SK-N-SH (cell line): ENCODE measurements at regions not wholly inside any gene's neighbourhood (a gene's known extent, or its start where the extent isn't known, plus 50 kb on each side); places are given as distances from the start of the nearest gene placed in this dataset.

Experiments used
- CTCF ChIA-PET: fragments of 300-600, 350-600 bp; formaldehyde crosslinking; extraction: SDS; loops from one replicate; lab custom pipeline; 2021; lab: Yijun Ruan, JAX
- POLR2A ChIA-PET: fragments of 350-600 bp; sonication (Branson Sonifier 250); formaldehyde crosslinking; extraction: SDS; loops from one replicate; lab custom pipeline; 2020; ENCODE audit warnings: antibody characterized with exemption, inconsistent platforms; lab: Yijun Ruan, JAX
- DNase-seq: peaks from one replicate; pipeline ENCODE4 v3.0.0; 2012
- H2AFZ ChIP-seq: fragments of 200-600 bp; sonication (generic); 2 replicates; pipeline ENCODE4 v1.8.1; 2016; ENCODE audit warnings: antibody characterized with exemption, mild to moderate bottlenecking, low read depth
- H3F3A ChIP-seq: fragments of 200-600 bp; sonication (generic); replicated peaks from 2 replicates; pipeline ENCODE3; 2016; ENCODE audit warnings: antibody characterized with exemption, mild to moderate bottlenecking; ENCODE audit not compliant: insufficient read depth
- H3K27ac ChIP-seq, 2 experiments: fragments of 200-500 bp in 1 of 2; fragments of 200-600 bp in 1 of 2; sonication (Bioruptor generic) in 1 of 2; sonication (generic), shearing (Covaris generic) in 1 of 2; 2 replicates each; pipeline versions ENCODE4 v1.5.1 to v1.6.1; 2014 to 2016; ENCODE audit warnings: low read depth in 2 of 2, inconsistent platforms in 1 of 2, low read length in 1 of 2, mild to moderate bottlenecking in 1 of 2, mixed read lengths in 1 of 2
- H3K27me3 ChIP-seq: fragments of 200-600 bp; sonication (generic), shearing (Covaris generic); 2 replicates; pipeline ENCODE4 v1.6.1; 2016; ENCODE audit warnings: mixed run types; ENCODE audit not compliant: insufficient read depth
- H3K36me3 ChIP-seq, 2 experiments: fragments of 200-500 bp in 1 of 2; fragments of 200-600 bp in 1 of 2; sonication (Bioruptor generic) in 1 of 2; sonication (generic) in 1 of 2; replicated peaks in 1 of 2; 2 replicates each; pipeline versions ENCODE3 to v1.5.1; 2014 to 2016; ENCODE audit warnings: low read length in 1 of 2, mild to moderate bottlenecking in 1 of 2; ENCODE audit not compliant: insufficient read depth in 2 of 2, control insufficient read depth in 1 of 2
- H3K4me1 ChIP-seq, 2 experiments: fragments of 200-500 bp in 1 of 2; fragments of 200-600 bp in 1 of 2; sonication (Bioruptor generic) in 1 of 2; sonication (generic), shearing (Covaris generic) in 1 of 2; 2 replicates each; pipeline versions ENCODE4 v1.5.1 to v1.6.1; 2014 to 2016; ENCODE audit warnings: low read depth in 1 of 2, low read length in 1 of 2, mixed run types in 1 of 2; ENCODE audit not compliant: insufficient read depth in 2 of 2, control insufficient read depth in 1 of 2
- H3K4me2 ChIP-seq: fragments of 200-600 bp; sonication (generic), shearing (Covaris generic); 2 replicates; pipeline ENCODE4 v1.6.1; 2017; ENCODE audit warnings: mixed run types
- H3K4me3 ChIP-seq, 2 experiments: fragments of 200-500 bp in 1 of 2; fragments of 200-600 bp in 1 of 2; sonication (Bioruptor generic) in 1 of 2; sonication (generic), shearing (Covaris generic) in 1 of 2; 2 replicates each; pipeline versions ENCODE4 v1.5.1 to v1.8.1; 2014 to 2016; ENCODE audit warnings: low read depth in 2 of 2, inconsistent platforms in 1 of 2, low read length in 1 of 2, mild to moderate bottlenecking in 1 of 2, mixed read lengths in 1 of 2, moderate library complexity in 1 of 2
- H3K79me2 ChIP-seq: fragments of 200-600 bp; sonication (generic); 2 replicates; pipeline ENCODE4 v1.8.1; 2017; ENCODE audit warnings: mild to moderate bottlenecking; ENCODE audit not compliant: insufficient read depth
- H3K9ac ChIP-seq: fragments of 200-600 bp; sonication (generic); 2 replicates; pipeline ENCODE4 v1.6.1; 2017; ENCODE audit warnings: mixed run types
- H3K9me2 ChIP-seq: fragments of 200-600 bp; sonication (generic); 2 replicates; pipeline ENCODE4 v1.6.1; 2017; ENCODE audit warnings: mixed run types
- H3K9me3 ChIP-seq: fragments of 200-600 bp; sonication (generic); 2 replicates; pipeline ENCODE4 v1.6.1; 2017; ENCODE audit warnings: mixed run types, mild to moderate bottlenecking, moderate library complexity
- H4K20me1 ChIP-seq: fragments of 200-600 bp; sonication (generic); 2 replicates; pipeline ENCODE4 v1.6.1; 2017; ENCODE audit warnings: mild to moderate bottlenecking, mixed run types; ENCODE audit not compliant: insufficient read depth
- CHD2 ChIP-seq: fragments of 150-350 bp; IDR thresholded peaks from 2 replicates; pipeline ENCODE4 v1.6.1; 2018; ENCODE audit warnings: low read length; ENCODE audit not compliant: partially characterized antibody
- ELF1 ChIP-seq: IDR thresholded peaks from 2 replicates; pipeline ENCODE4 v1.4.0; 2012
- FOXJ3 ChIP-seq: sonication (generic); formaldehyde crosslinking; IDR thresholded peaks from 2 replicates; pipeline ENCODE4 v1.5.1; 2020; ENCODE audit warnings: mild to moderate bottlenecking, missing genetic modification reagents
- FOXM1 ChIP-seq: IDR thresholded peaks from 2 replicates; pipeline ENCODE4 v1.4.0; 2012; ENCODE audit warnings: low read depth, mild to moderate bottlenecking
- GABPA ChIP-seq: IDR thresholded peaks from 2 replicates; pipeline ENCODE4 v1.4.0; 2012; ENCODE audit warnings: low read depth, mild to moderate bottlenecking
- GATA2 ChIP-seq: sonication (generic); formaldehyde crosslinking; IDR thresholded peaks from 2 replicates; pipeline ENCODE4 v1.5.0; 2020; ENCODE audit warnings: mild to moderate bottlenecking, missing genetic modification reagents
- JUND ChIP-seq: IDR thresholded peaks from 2 replicates; pipeline ENCODE4 v1.4.0; 2012
- MEF2A ChIP-seq: IDR thresholded peaks from 2 replicates; pipeline ENCODE4 v1.4.0; 2012; ENCODE audit warnings: low read depth, borderline replicate concordance
- MXI1 ChIP-seq: IDR thresholded peaks from 2 replicates; pipeline ENCODE4 v1.6.1; 2012; ENCODE audit warnings: mild to moderate bottlenecking, low read depth, low read length, improper control_type of control experiment
- NFIC ChIP-seq: IDR thresholded peaks from 2 replicates; pipeline ENCODE4 v1.4.0; 2012; ENCODE audit warnings: borderline replicate concordance
- NRF1 ChIP-seq: IDR thresholded peaks from 2 replicates; pipeline ENCODE4 v1.6.1; 2012; ENCODE audit warnings: low read depth, mild to moderate bottlenecking, low read length
- RAD21 ChIP-seq: IDR thresholded peaks from 2 replicates; pipeline ENCODE4 v1.6.1; 2012; ENCODE audit warnings: mild to moderate bottlenecking, low read length
- RCOR1 ChIP-seq: fragments of 150-350 bp; IDR thresholded peaks from 2 replicates; pipeline ENCODE4 v1.6.1; 2017; ENCODE audit warnings: antibody characterized with exemption, low read length
- REST ChIP-seq: IDR thresholded peaks from 2 replicates; pipeline ENCODE4 v1.6.1; 2012; ENCODE audit warnings: mild to moderate bottlenecking, low read depth, low read length, moderate library complexity
- RFX5 ChIP-seq: IDR thresholded peaks from 2 replicates; pipeline ENCODE4 v1.6.1; 2012; ENCODE audit warnings: mild to moderate bottlenecking, improper control_type of control experiment, low read length
- TAF1 ChIP-seq: IDR thresholded peaks from 2 replicates; pipeline ENCODE4 v1.6.1; 2012; ENCODE audit warnings: low read depth, mild to moderate bottlenecking, low read length, moderate library complexity, borderline replicate concordance
- TCF12 ChIP-seq: IDR thresholded peaks from 2 replicates; pipeline ENCODE4 v1.4.0; 2012
- USF1 ChIP-seq: IDR thresholded peaks from 2 replicates; pipeline ENCODE4 v1.4.0; 2012; ENCODE audit warnings: low read depth, borderline replicate concordance
- USF2 ChIP-seq: fragments of 150-350 bp; IDR thresholded peaks from 2 replicates; pipeline ENCODE4 v1.6.1; 2017; ENCODE audit warnings: antibody characterized with exemption, low read length, low read depth, borderline replicate concordance
- ZBTB33 ChIP-seq: IDR thresholded peaks from 2 replicates; pipeline ENCODE4 v1.4.0; 2012; ENCODE audit warnings: low read depth, borderline replicate concordance
- WGBS: methylation state at CpG from one replicate; pipeline ENCODE4 v1.1.6; 2017; ENCODE audit warnings: low lambda C conversion rate; 5-methylcytosine and 5-hydroxymethylcytosine counted together

- no peak for DNase-seq
- no peak overlapping the region for H3K27ac ChIP-seq
- H3K9me3 ChIP-seq: no peaks in the 10 kb centered on the region
- no peaks in the 10 kb centered on the region for H3K27me3 ChIP-seq
- ChIA-PET POLR2A (no interaction called here), CTCF (no interaction called here)
- H3K4me1 ChIP-seq: no peaks in the 10 kb centered on the region; a peak in 1 of 4 replicates
- H3K9ac ChIP-seq: no peak overlapping the region
- H4K20me1 ChIP-seq: no peaks in the 10 kb centered on the region
- H2AFZ ChIP-seq: no peak overlapping the region
- no peak overlapping the region for H3K4me2 ChIP-seq
- no peak overlapping the region for H3K4me3 ChIP-seq
- no peaks in the 10 kb centered on the region for H3K9me2 ChIP-seq
- no peak for TF ChIP-seq MEF2A
- no peak for TF ChIP-seq RCOR1
- TF ChIP-seq GATA2 (CRISPR knock-in tag): no peak
- no peak for TF ChIP-seq REST
- no peak for TF ChIP-seq NFIC
- TF ChIP-seq GABPA: no peak
- no peak for TF ChIP-seq TCF12
- no peak for TF ChIP-seq FOXM1
- no peak for TF ChIP-seq MXI1
- no peak for TF ChIP-seq ELF1
- TF ChIP-seq ZBTB33: no peak
- TF ChIP-seq JUND: no peak
- no peak for TF ChIP-seq NRF1
- TF ChIP-seq USF1: no peak
- TF ChIP-seq RFX5: no peak
- no peak for TF ChIP-seq FOXJ3
- TF ChIP-seq TAF1: no peak
- no peak for TF ChIP-seq RAD21
- no peak for TF ChIP-seq USF2
- no peak for TF ChIP-seq CHD2
- 57% methylated on average over 2 of the region's 2 CpGs for WGBS
- H3K79me2 ChIP-seq: no peaks in the 10 kb centered on the region
- H3K36me3 ChIP-seq: no peaks in the 10 kb centered on the region
- no peaks in the 10 kb centered on the region for H3F3A ChIP-seq
These were observed 1502.4 kb upstream of the PIK3C3 start for GRCh38 chr18:40452599-40452998.
